Suprapubic skin (tissue), 4 donors: ENCODE measurements at regions not wholly inside any gene's neighbourhood (a gene's known extent, or its start where the extent isn't known, plus 50 kb on each side); places are given as distances from the start of the nearest gene placed in this dataset.

ENCODE experiments used
- DNase-seq, 2 donors: peaks; one replicate each; pipeline ENCODE4 v3.0.0-alpha.2; 2019; ENCODE audit warnings: low spot score in 2 of 2
- H3K27ac ChIP-seq: fragments of 200-600 bp; sonication (generic); one replicate; pipeline ENCODE4 v1.5.1; 2019
- H3K27me3 ChIP-seq: fragments of 200-600 bp; sonication (generic); one replicate; pipeline ENCODE4 v1.5.1; 2019
- H3K36me3 ChIP-seq: fragments of 200-600 bp; sonication (generic); one replicate; pipeline ENCODE4 v1.5.1; 2019
- H3K4me1 ChIP-seq: fragments of 200-600 bp; sonication (generic); one replicate; pipeline ENCODE4 v1.5.1; 2019
- H3K4me3 ChIP-seq: fragments of 200-600 bp; sonication (generic); one replicate; pipeline ENCODE4 v1.5.1; 2019; ENCODE audit warnings: mild to moderate bottlenecking
- H3K9me3 ChIP-seq: fragments of 200-600 bp; sonication (generic); one replicate; pipeline ENCODE4 v1.5.1; 2019
- CTCF ChIP-seq, 2 donors: fragments of 200-600 bp in 1 of 2; fragments of 450-650 bp in 1 of 2; sonication (generic) in 1 of 2; IDR thresholded peaks; one replicate each; pipeline ENCODE4 v1.5.1; 2016 to 2019; ENCODE audit warnings: antibody characterized with exemption in 2 of 2, mild to moderate bottlenecking in 1 of 2, moderate library complexity in 1 of 2
- EP300 ChIP-seq: sonication (generic); formaldehyde crosslinking; IDR thresholded peaks from one replicate; pipeline ENCODE4 v1.6.1; 2017; ENCODE audit warnings: antibody characterized with exemption
- POLR2A ChIP-seq, 2 donors: fragments of 450-650 bp; IDR thresholded peaks; one replicate each; pipeline ENCODE4 v1.6.1; 2017; ENCODE audit warnings: antibody characterized with exemption in 2 of 2, mild to moderate bottlenecking in 2 of 2, moderate library complexity in 2 of 2
- POLR2AphosphoS5 ChIP-seq, 3 donors: sonication (generic); formaldehyde crosslinking; IDR thresholded peaks; one replicate each; pipeline ENCODE4 v1.6.1; 2017; ENCODE audit warnings: antibody characterized with exemption in 3 of 3
- WGBS: methylation state at CpG from one replicate; pipeline ENCODE4 v1.1.5; 2018; 5-methylcytosine and 5-hydroxymethylcytosine counted together

GRCh38 chr16:50998411-50998810, 152.7 kb downstream of the SALL1 start:
- no peak overlapping the region for H3K27ac ChIP-seq
- no peak for DNase-seq
- H3K4me3 ChIP-seq, result no peak overlapping the region
- no peaks in the 10 kb centered on the region for H3K36me3 ChIP-seq
- TF ChIP-seq EP300 (no peak), POLR2AphosphoS5 (IDR thresholded peaks at IDR 0.05) (no peak), CTCF (IDR thresholded peaks at IDR 0.05) (no peak), POLR2A (IDR thresholded peaks at IDR 0.05) (no peak)
- H3K4me1 ChIP-seq, result no peaks in the 10 kb centered on the region
- H3K27me3 ChIP-seq, result no peaks in the 10 kb centered on the region
- no peaks in the 10 kb centered on the region for H3K9me3 ChIP-seq
- WGBS, result 78% methylated on average over 2 of the region's 2 CpGs

DNA sequence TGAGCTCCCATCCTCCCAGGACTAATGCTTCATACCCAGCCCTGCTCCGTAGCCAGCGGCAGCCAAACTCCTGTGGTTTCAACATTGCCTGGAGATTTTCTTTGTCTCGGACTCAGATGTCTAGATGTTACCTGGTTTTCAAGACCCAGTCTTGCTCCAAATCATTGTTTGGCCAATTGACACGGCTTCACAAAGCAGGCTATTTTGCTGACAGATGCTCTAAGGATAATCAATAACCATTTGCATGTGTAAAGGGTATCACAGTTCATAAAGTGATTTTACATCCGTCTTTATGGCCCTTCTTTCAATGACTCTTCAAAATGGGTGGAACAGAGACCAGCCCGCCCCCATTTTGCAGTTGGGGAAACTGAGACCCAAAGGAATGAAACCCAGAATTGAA, 153.4 kb downstream of the SALL1 start:
- H3K4me3 ChIP-seq, result no peak overlapping the region
- H3K4me1 ChIP-seq, result no peaks in the 10 kb centered on the region
- TF ChIP-seq POLR2A (IDR thresholded peaks at IDR 0.05) (no peak), POLR2AphosphoS5 (IDR thresholded peaks at IDR 0.05) (no peak), CTCF (IDR thresholded peaks at IDR 0.05) (no peak), EP300 (no peak)
- WGBS, result 78% methylated on average over 6 of the region's 6 CpGs
- no peaks in the 10 kb centered on the region for H3K27me3 ChIP-seq
- DNase-seq, result no peak
- H3K27ac ChIP-seq, result no peak overlapping the region
- H3K9me3 ChIP-seq, result no peaks in the 10 kb centered on the region
- H3K36me3 ChIP-seq, result no peaks in the 10 kb centered on the region

- Histone ChIP-seq H3K27me3 (no peaks in the 10 kb centered on the region), H3K27ac (no peak overlapping the region), H3K36me3 (no peaks in the 10 kb centered on the region), H3K4me1 (no peaks in the 10 kb centered on the region), H3K9me3 (no peaks in the 10 kb centered on the region), H3K4me3 (no peak overlapping the region)
- 58% methylated on average over 4 of the region's 4 CpGs for WGBS
- TF ChIP-seq CTCF (IDR thresholded peaks at IDR 0.05), result no peak
- TF ChIP-seq EP300, result no peak
- TF ChIP-seq POLR2AphosphoS5 (IDR thresholded peaks at IDR 0.05), result no peak
- TF ChIP-seq POLR2A (IDR thresholded peaks at IDR 0.05), result no peak
- DNase-seq, result no peak
These were observed 154.3 kb downstream of the SALL1 start for GRCh38 chr16:50996830-50997186.

DNA sequence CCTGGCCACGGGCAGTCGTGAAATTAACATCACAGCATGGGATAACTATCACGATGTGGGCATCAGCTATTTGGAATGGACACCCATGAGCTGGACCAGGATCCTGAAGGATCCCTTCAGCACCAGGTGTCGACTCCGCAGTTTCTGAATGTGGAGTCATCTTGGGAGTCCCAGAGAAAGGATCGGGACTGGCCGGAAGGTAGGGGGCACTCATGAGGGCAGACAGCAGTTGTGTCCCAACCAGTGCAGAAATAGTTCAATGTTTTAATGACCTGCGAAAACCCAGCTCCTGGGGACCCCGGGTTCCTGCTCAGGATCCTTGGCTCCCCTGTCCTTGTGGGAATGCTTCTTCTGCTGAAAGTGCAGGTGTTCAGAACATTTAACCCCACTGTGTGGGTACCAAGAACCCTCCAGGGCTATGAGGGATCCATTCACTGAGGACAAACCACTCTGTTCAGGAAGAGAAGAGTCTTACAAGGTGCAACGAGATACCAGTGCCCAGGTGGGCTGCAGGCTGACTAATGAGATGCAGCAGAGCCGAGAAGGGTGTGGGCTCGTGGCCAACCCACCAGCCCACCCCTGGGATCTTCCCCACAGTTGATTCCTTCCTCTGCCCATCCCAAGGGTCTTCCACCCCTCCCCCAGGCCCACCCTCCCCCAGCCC, 154.8 kb downstream of the SALL1 start:
- TF ChIP-seq CTCF (IDR thresholded peaks at IDR 0.05), result no peak
- no peak for TF ChIP-seq POLR2AphosphoS5 (IDR thresholded peaks at IDR 0.05)
- TF ChIP-seq POLR2A (IDR thresholded peaks at IDR 0.05), result no peak
- TF ChIP-seq EP300, result no peak
- no peak overlapping the region for H3K27ac ChIP-seq
- H3K27me3 ChIP-seq, result no peaks in the 10 kb centered on the region
- no peak overlapping the region for H3K4me3 ChIP-seq
- no peak for DNase-seq
- H3K36me3 ChIP-seq, result no peaks in the 10 kb centered on the region
- no peaks in the 10 kb centered on the region for H3K4me1 ChIP-seq
- no peaks in the 10 kb centered on the region for H3K9me3 ChIP-seq
- WGBS, result 86% methylated on average over 12 of the region's 12 CpGs

DNA sequence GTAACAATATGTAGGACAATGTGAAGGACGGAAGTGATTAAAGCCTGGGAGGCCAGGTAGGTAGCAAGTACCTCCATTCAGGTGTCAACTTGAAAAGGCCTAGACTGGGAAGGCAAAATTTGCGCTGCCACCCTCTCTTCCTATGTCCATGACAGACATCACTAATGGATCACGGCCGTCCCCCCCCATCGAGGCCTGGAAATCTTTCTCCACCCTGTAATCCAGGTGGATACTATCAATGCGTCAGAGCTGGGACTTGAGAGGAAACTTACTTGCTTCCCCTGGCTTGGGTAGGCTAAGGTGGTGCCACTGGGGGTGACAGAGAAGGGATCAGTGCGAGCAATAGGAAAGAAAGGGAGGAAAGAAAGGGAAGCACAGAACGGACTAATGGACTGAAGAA, 156.1 kb downstream of the SALL1 start:
- no peaks in the 10 kb centered on the region for H3K4me1 ChIP-seq
- WGBS, result 89% methylated on average over 8 of the region's 8 CpGs

More for the DNA sequence above, 156.1 kb downstream of the SALL1 start:
- Histone ChIP-seq H3K9me3 (no peaks in the 10 kb centered on the region), H3K4me3 (no peak overlapping the region), H3K27me3 (no peaks in the 10 kb centered on the region), H3K27ac (no peak overlapping the region), H3K36me3 (no peaks in the 10 kb centered on the region)
- DNase-seq, result no peak
- TF ChIP-seq CTCF (IDR thresholded peaks at IDR 0.05) (no peak), EP300 (no peak), POLR2AphosphoS5 (IDR thresholded peaks at IDR 0.05) (no peak), POLR2A (IDR thresholded peaks at IDR 0.05) (no peak)
